ENCODE measurements at regions not wholly inside any gene's neighbourhood (a gene's known extent, or its start where the extent isn't known, plus 50 kb on each side); places are given as distances from the start of the nearest gene placed in this dataset.
A peak's percentile ranks its signal among the peaks of the same experiment; 100 is the strongest.
"Not testable (repeated sequence)": the region's sequence is repeated elsewhere in the genome, so short reads cannot be mapped to it uniquely, and the experiment has no call there.

DNA sequence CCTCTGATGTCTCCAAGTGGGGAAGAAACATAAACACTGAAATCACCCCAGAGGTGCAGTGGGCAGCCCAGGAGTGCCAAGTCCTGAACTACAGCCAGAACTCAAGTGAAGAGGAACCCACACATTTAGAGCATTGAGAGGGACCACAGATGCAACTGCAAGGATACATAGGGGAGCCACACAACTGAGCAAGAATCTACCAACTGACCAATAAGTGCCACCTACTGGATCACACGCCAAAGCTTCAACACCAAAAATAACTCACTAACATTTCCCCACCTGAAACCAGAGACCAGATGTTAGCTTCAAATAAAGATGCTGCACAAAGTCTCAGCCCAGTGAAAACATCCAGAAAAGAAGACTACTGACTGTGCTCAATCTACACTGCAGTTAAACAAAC is 276.7 kb upstream of the GRIA3 start:
- DNase-seq (ENCODE audit: low read depth): no peak

DNA sequence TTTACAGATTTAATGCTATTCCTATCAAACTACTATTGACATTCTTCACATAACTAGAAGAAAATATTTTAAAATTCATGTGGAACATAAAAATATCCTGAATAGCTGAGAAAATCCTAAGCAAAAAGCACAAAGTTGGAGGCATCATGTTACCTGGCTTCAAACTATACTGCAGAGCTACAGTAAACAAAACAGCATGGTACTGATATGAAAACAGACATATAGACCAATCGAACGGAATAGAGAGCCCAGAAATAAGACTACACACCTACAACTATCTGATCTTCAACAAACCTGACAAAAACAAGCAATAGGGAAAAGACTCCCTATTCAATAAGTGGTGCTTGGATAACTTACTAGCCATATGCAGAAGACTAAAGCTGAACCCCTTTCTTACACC is 273.4 kb upstream of the GRIA3 start:
- DNase-seq (ENCODE audit: low read depth): no peak

- DNase-seq (ENCODE audit: low read depth): no peak
Measured at GRCh38 chrX:122913134-122913533, 270.9 kb upstream of the GRIA3 start.

DNA sequence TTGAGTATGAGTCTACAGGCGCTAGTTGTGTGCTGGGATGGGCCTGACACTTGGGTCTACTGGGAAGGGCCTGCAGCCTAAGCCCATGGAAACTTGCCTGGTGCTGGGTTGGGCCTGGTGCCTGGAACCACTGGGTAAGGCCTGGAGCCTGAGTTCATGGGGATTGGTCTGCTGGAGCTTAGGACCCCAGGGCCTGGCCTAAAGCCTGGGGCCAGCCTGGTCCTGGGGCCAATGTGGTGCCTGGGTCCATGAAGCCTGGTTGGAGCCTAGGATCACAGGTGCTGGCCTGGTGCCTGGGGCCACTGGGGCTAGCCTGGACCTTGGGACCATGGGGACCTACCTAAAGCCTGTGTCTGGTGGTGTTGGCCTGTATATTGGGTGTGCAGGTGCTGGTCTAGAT is 270.3 kb upstream of the GRIA3 start:
- DNase-seq (ENCODE audit: low read depth): no peak

- DNase-seq (ENCODE audit: low read depth): no peak
Measured at GRCh38 chrX:122914256-122914655, 269.8 kb upstream of the GRIA3 start.

- DNase-seq (ENCODE audit: low read depth): no peak
Measured at GRCh38 chrX:122934131-122934530, 249.9 kb upstream of the GRIA3 start.

DNA sequence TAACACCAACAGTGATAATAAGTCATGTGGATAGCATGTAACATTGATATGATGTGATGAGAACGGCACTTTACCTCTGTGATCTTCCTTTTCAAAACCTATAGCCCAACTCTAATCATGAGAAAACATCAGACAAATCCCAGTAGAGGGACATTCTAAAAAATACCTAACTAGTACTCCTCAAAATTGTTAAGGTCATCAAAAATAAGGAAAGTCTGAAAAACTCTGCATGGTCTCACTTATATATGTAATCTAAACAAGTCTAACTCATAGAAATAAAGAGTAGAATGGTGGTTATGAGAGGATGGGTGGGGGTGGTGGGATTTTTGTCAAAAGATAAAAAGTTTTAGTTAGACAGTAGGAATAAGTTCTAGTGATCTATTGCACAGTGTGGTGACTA is 243.9 kb upstream of the GRIA3 start:
- no peak for DNase-seq (ENCODE audit: low read depth)

DNA sequence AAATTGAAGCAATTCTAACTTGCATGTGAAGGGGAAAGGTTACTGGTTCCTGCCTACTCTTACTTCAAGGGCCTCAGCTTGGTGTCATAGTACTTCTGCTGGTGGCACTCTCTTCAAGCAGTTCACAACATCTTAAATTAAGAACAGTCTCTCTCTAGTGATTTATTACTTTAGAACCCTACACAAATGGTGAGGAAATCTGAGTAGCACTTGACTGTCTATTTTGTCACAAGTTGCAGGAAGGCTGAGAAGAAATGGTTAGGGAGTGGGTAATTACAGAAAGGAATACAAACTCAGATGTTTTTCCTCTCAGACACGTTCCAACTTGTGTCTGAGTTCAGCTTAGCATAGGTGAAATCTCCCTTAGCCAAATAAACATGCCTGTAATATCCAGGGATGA is 242.3 kb upstream of the GRIA3 start:
- no peak for DNase-seq (ENCODE audit: low read depth)

DNA sequence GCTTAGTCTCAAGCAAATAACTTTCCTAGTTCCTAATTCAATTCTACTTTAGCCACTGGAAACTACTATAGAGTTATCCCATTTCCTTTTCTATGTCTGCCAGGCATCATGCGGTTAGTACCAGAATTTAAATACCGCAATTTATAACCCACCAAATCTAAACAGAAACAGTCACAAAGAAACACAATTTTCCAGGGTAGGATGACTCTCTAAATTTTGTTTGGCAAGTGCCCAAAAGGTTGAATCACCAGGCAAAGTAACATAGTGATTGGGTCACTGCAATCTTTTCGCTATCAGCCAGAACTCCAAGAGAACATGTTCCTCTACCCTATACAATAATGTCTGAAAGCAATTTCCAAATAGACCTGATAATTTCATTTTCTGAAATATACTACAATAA is 240.2 kb upstream of the GRIA3 start:
- peak; percentile 0 for DNase-seq (ENCODE audit: low read depth)

GRCh38 chrX:122945328-122945727 is 238.8 kb upstream of the GRIA3 start:
- DNase-seq (ENCODE audit: low read depth): no peak

DNA sequence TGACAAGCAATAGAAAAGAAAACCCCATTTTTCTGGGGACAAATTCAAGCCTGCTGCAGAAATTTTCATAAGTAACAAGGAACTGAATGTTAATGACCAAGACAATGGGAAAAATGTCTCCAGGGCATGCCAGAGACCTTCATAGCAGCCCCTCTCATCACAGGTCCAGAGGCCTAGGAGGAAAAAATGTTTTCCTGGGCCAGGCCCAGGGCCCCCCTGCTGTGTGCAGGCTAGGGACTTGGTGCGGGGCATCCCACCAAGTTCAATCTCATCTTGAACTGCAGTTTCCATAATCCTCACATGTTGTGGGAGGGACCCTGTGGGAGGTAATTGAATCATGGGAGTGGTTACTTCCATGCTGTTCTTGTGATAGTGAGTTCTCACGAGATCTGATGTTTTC is 211.5 kb upstream of the GRIA3 start:
- no peak for DNase-seq (ENCODE audit: low read depth)

- DNase-seq (ENCODE audit: low read depth): no peak
Measured at GRCh38 chrX:122982521-122982920, 201.6 kb upstream of the GRIA3 start.

DNA sequence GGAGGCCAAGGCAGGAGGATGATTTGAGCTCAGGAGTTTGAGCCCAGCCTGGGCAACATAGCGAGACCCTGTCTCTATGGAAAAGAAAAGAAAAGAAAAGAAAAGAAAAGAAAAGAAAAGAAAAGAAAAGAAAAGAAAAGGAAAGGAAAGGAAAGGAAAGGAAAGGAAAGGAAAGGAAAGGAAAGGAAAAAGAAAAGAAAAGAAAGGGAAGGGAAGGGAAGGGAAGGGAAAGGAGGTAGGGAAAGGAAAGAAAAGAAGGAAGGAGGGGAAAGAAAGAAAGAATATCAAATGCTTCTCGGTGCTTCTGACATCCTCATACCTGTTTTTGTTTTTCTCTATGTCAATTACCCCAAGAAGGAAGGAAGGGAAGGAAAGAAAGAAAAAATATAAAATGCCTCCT is 181.2 kb upstream of the GRIA3 start:
- DNase-seq (ENCODE audit: low read depth): not testable (repeated sequence)

DNA sequence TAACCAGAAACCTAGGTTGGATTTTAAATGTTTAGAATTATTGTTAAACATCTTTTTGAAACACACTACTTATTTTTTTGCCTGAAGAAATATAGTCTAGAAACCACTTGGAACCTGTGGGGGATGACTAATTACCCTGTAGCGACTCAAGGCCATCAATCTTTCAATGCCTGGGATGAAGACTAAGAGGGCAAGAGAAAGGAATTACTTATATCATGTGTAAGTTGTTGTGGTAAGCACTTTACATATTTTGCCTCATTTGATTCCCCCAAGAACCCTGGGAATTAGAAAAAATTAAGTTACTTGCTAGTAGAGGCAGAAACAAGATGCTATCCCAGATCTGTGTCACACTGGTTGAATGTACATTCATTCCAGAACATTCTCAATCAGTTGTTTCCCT is 170.9 kb upstream of the GRIA3 start:
- DNase-seq (ENCODE audit: low read depth): no peak

GRCh38 chrX:123036401-123036800 is 147.7 kb upstream of the GRIA3 start:
- DNase-seq (ENCODE audit: low read depth): no peak

DNA sequence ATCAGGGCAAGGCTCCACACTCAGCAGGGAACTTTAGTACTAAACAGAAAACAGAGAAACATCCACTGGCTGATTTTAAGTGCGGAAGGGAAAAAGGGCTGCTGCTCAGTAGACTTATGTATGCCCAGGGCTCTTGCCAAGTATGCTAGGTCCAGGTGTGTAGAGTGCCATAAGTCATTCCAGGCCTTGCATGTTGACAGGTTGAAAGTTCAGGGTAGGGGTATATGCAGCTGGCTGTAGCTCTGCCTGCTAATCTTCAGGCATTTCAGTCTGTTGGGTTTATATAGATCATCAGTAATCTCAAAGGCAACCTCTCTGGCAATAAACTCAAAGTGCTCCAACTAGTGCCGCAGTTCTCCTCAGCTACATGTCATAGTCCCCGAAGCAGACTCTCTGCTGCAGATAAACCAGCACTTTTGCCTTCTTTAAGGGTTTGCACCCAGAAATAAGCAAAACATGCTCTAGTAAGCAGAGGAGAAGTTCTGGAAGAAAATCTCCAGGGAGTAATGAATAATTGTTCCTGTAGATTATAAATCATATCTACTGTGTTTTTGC is 134.9 kb upstream of the GRIA3 start:
- DNase-seq (ENCODE audit: low read depth): no peak

GRCh38 chrX:123060986-123061385 is 123.1 kb upstream of the GRIA3 start:
- DNase-seq (ENCODE audit: low read depth): no peak

- DNase-seq (ENCODE audit: low read depth): no peak
Measured at GRCh38 chrX:123064053-123064452, 120.0 kb upstream of the GRIA3 start.

DNA sequence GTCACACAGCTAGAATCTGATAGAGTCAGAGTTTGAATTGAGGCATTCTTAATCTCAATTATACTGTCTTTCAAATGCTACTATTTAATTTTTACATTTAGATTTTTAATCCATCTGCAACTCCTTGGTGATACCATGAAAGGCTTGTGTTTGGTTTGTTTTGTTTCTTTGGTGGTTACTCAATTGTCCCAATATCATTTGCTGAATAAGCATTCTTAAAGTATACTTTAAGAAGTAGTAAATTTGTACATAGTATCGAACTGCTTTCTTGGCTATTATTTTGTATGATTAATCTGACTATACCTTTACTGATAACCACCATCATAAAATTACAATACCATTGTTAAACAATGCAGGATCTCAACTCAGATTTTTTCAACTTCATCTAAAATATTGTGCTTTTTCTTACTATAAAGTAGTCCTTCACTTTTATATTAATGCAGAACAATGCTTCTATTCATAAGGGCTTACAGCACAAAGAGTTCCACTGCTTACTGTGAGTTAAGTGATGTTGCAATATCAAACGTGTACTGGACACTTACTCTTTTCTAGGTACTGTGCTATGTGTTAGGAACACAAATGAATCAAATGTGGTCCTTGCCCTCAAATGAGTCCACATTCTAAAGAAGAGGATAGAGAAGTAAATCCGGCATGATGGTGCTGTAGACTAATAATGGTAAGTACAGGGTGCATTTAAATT is 111.2 kb upstream of the GRIA3 start:
- DNase-seq (ENCODE audit: low read depth): peak; percentile 23

DNA sequence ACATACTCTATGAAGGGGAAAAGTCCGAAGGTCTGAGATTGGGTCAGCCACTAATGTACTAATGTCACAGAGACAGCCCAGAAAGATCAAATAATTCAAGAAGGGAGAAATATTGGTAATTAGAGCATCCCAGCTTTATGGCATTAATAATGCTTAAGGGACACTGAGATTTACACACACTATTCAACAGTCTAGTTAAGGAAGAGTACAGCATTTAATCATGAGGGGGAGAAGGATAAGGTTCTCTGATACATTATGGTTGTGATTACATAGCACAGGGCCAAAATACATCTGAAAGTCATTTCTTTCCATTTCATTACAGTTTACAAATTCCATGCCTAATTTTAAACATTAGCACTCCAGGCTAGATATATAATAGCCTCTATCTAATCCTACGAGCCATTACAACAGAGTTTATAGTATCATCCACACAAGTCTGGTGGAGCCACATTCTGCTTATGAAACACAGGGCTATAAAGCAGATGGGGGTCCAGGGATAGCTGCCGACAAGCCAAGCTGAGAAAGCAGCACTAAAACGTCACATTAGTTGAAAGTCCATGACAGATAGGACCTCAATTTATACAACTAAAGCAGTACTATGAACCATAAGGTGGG is 108.0 kb upstream of the GRIA3 start:
- no peak for DNase-seq (ENCODE audit: low read depth)

DNA sequence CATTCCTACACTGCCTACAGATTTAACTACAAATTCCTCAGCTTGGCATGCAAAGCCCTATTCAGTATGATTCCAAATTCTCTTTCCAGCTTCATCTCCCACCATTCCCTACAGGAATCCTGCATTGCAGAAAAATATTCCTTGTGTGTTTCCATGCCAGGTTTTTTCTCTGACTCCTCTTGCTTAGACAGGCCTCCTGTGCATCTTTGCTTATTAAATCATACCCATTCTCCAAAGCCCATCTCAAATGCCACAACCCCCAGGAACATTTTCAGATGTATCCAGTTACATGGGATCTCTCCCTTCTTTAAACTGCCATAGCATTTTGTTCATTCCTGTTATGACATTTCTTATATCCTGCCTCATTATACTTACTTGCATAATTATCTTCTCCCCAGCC is 106.4 kb upstream of the GRIA3 start:
- DNase-seq (ENCODE audit: low read depth): no peak

GRCh38 chrX:123080065-123080464 is 104.0 kb upstream of the GRIA3 start:
- DNase-seq (ENCODE audit: low read depth): no peak

- no peak for DNase-seq (ENCODE audit: low read depth)
Measured at GRCh38 chrX:123081776-123082175, 102.3 kb upstream of the GRIA3 start.

DNA sequence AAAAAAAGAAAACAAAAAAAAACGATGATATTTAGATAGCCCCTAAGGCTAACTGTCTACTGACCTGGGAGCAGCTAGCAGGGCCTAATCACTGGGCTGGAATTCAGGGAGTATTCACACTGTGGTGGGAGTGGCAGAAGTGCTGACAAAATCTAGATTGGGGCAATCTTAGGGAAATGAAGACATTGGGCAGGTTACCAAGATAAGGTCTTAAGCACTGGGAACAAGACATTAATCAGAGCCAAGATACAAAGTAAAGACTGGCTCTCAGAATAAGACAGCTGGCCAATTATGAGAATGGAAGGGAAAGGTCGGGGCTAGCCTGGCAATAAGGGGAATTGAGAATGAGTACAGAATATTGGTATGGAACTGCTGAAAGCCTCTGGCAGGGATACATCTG is 100.2 kb upstream of the GRIA3 start:
- DNase-seq (ENCODE audit: low read depth): peak; percentile 23
